Type B pancreatic cell (in vitro differentiated cells): ENCODE measurements at regions not wholly inside any gene's neighbourhood (a gene's known extent, or its start where the extent isn't known, plus 50 kb on each side); places are given as distances from the start of the nearest gene placed in this dataset.

Experiments used
- DNase-seq: peaks from one replicate; pipeline ENCODE4 v3.0.0; 2021; ENCODE audit warnings: mixed read lengths; ENCODE audit not compliant: unreplicated experiment; ENCODE audit errors: extremely low spot score
- H3K27ac Mint-ChIP-seq: 2 replicates; pipeline ENCODE4 v1.8.0; 2021; ENCODE audit warnings: mild to moderate bottlenecking, mixed read lengths
- H3K27me3 Mint-ChIP-seq: 2 replicates; pipeline ENCODE4 v1.8.0; 2021; ENCODE audit warnings: mixed read lengths
- H3K36me3 Mint-ChIP-seq: 2 replicates; pipeline ENCODE4 v1.8.0; 2021; ENCODE audit warnings: mixed read lengths
- H3K4me1 Mint-ChIP-seq: one replicate; pipeline ENCODE4 v1.8.0; 2021; ENCODE audit warnings: mixed read lengths; ENCODE audit not compliant: unreplicated experiment
- H3K4me3 Mint-ChIP-seq: 2 replicates; pipeline ENCODE4 v1.8.0; 2021; ENCODE audit warnings: mild to moderate bottlenecking, mixed read lengths
- H3K9me3 Mint-ChIP-seq: 2 replicates; pipeline ENCODE4 v1.8.0; 2021; ENCODE audit warnings: mixed read lengths
- CTCF ChIP-seq: fragments of 200-600 bp; sonication (generic); conservative IDR thresholded peaks from 2 replicates; pipeline ENCODE4 v1.5.0; 2021; ENCODE audit warnings: antibody characterized with exemption, mild to moderate bottlenecking

- Mint-ChIP-seq H3K36me3 (no peaks in the 10 kb centered on the region), H3K4me3 (no peak overlapping the region), H3K9me3 (peaks cover under 1% of the 10 kb centered on the region), H3K4me1 (peaks cover 11% of the 10 kb centered on the region), H3K27me3 (no peaks in the 10 kb centered on the region), H3K27ac (no peak overlapping the region)
- no peak for DNase-seq
- TF ChIP-seq CTCF = no peak
Observed at GRCh38 chr12:127504874-127505273, 762.1 kb upstream of the TMEM132C start.

- no peak overlapping the region for H3K4me3 Mint-ChIP-seq
- peaks cover 11% of the 10 kb centered on the region for H3K4me1 Mint-ChIP-seq
- peaks cover 6% of the 10 kb centered on the region for H3K9me3 Mint-ChIP-seq
- DNase-seq = no peak
- H3K27me3 Mint-ChIP-seq = no peaks in the 10 kb centered on the region
- H3K27ac Mint-ChIP-seq = no peak overlapping the region
- TF ChIP-seq CTCF = no peak
- H3K36me3 Mint-ChIP-seq = no peaks in the 10 kb centered on the region
Observed at GRCh38 chr12:127507341-127507740, 759.6 kb upstream of the TMEM132C start.

- Mint-ChIP-seq H3K36me3 (no peaks in the 10 kb centered on the region), H3K4me3 (no peak overlapping the region), H3K27ac (no peak overlapping the region), H3K27me3 (no peaks in the 10 kb centered on the region), H3K4me1 (peaks cover 11% of the 10 kb centered on the region), H3K9me3 (peaks cover 6% of the 10 kb centered on the region)
- no peak for TF ChIP-seq CTCF
- DNase-seq = no peak
Observed at GRCh38 chr12:127509066-127509778, 757.7 kb upstream of the TMEM132C start.

GRCh38 chr12:127515941-127516340, 751.0 kb upstream of the TMEM132C start:
- Mint-ChIP-seq H3K36me3 (no peaks in the 10 kb centered on the region), H3K27me3 (no peaks in the 10 kb centered on the region), H3K4me1 (peaks cover 4% of the 10 kb centered on the region), H3K4me3 (no peak overlapping the region), H3K27ac (no peak overlapping the region), H3K9me3 (no peaks in the 10 kb centered on the region)
- DNase-seq = no peak
- no peak for TF ChIP-seq CTCF

GRCh38 chr12:127516467-127516866, 750.5 kb upstream of the TMEM132C start:
- no peak overlapping the region for H3K4me3 Mint-ChIP-seq
- DNase-seq = no peak
- no peaks in the 10 kb centered on the region for H3K36me3 Mint-ChIP-seq
- peaks cover 4% of the 10 kb centered on the region for H3K4me1 Mint-ChIP-seq
- no peak overlapping the region for H3K27ac Mint-ChIP-seq
- TF ChIP-seq CTCF = no peak
- H3K27me3 Mint-ChIP-seq = no peaks in the 10 kb centered on the region
- H3K9me3 Mint-ChIP-seq = no peaks in the 10 kb centered on the region
